ENCODE measurements at regions not wholly inside any gene's neighbourhood (a gene's known extent, or its start where the extent isn't known, plus 50 kb on each side); places are given as distances from the start of the nearest gene placed in this dataset.

- Histone ChIP-seq H3K4me1 (ENCODE audit: control insufficient read depth, insufficient read depth, low read length) (no peaks in the 10 kb centered on the region), H3K36me3 (ENCODE audit: control insufficient read depth, insufficient read depth, low read length) (no peaks in the 10 kb centered on the region), H3K9me3 (ENCODE audit: control insufficient read depth, insufficient read depth, low read depth, low read length) (no peaks in the 10 kb centered on the region), H3K27me3 (ENCODE audit: control insufficient read depth, insufficient read depth, low read length) (no peaks in the 10 kb centered on the region), H3K4me3 (ENCODE audit: low read depth in 2 of 2, low read length in 2 of 2) (no peak overlapping the region), H3K27ac (ENCODE audit: low read length) (no peak overlapping the region)
- no TSS peak for BruUV-seq (replicated peaks)
- intact Hi-C loops (cut with micrococcal nuclease; ENCODE audit: unreplicated experiment): no loop called here
- TF ChIP-seq, protein P1, sequence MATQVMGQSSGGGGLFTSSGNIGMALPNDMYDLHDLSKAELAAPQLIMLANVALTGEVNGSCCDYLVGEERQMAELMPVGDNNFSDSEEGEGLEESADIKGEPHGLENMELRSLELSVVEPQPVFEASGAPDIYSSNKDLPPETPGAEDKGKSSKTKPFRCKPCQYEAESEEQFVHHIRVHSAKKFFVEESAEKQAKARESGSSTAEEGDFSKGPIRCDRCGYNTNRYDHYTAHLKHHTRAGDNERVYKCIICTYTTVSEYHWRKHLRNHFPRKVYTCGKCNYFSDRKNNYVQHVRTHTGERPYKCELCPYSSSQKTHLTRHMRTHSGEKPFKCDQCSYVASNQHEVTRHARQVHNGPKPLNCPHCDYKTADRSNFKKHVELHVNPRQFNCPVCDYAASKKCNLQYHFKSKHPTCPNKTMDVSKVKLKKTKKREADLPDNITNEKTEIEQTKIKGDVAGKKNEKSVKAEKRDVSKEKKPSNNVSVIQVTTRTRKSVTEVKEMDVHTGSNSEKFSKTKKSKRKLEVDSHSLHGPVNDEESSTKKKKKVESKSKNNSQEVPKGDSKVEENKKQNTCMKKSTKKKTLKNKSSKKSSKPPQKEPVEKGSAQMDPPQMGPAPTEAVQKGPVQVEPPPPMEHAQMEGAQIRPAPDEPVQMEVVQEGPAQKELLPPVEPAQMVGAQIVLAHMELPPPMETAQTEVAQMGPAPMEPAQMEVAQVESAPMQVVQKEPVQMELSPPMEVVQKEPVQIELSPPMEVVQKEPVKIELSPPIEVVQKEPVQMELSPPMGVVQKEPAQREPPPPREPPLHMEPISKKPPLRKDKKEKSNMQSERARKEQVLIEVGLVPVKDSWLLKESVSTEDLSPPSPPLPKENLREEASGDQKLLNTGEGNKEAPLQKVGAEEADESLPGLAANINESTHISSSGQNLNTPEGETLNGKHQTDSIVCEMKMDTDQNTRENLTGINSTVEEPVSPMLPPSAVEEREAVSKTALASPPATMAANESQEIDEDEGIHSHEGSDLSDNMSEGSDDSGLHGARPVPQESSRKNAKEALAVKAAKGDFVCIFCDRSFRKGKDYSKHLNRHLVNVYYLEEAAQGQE (IDR thresholded peaks at IDR 0.05; ENCODE audit: insufficient read depth in 1 of 2, low read depth in 2 of 2, low read length in 1 of 2): no peak
- TF ChIP-seq SIN3A (IDR thresholded peaks at IDR 0.05; ENCODE audit: borderline replicate concordance, insufficient read depth, low read depth, low read length) (no peak), CTCF (IDR thresholded peaks at IDR 0.05) (no peak), POLR2AphosphoS5 (IDR thresholded peaks at IDR 0.05; ENCODE audit: low read depth, low read length) (no peak)
- CTCF ChIA-PET: no interaction called here
- ATAC-seq: no peak
- DNase-seq (ENCODE audit: low read depth, low spot score): no peak
- in situ Hi-C loops (cut with HindIII; ENCODE audit: low pct_unique_long_range_greater_than_20kb, low sequenced_read_pairs): no loop called here
- POLR2A ChIA-PET: no interaction called here
These were observed 72.2 kb downstream of the NMUR2 start for GRCh38 chr5:152332716-152333460.

DNA sequence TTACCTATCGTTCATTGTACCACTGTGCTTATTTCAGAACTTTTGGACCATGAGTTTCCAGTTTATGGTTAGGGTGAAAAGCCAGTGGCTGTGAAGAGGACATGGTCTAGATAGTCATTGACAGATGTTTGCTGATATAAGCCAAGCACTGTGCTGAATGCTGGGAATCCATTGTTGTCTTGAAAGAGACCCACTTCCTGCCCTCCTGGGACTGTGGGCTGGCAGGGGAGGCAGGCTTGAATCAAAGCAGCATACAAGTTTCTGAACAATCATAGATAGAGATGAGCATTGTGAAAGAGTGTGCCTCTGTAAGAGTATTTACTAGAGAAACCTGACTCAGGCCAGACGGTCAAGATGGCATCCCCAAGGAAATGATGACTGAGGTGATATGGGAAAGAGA, 73.4 kb downstream of the NMUR2 start:
- ATAC-seq (no peak), DNase-seq (ENCODE audit: low read depth, low spot score) (no peak)
- Histone ChIP-seq H3K4me1 (ENCODE audit: control insufficient read depth, insufficient read depth, low read length) (no peaks in the 10 kb centered on the region), H3K9me3 (ENCODE audit: control insufficient read depth, insufficient read depth, low read depth, low read length) (no peaks in the 10 kb centered on the region), H3K27ac (ENCODE audit: low read length) (no peak overlapping the region), H3K27me3 (ENCODE audit: control insufficient read depth, insufficient read depth, low read length) (no peaks in the 10 kb centered on the region), H3K4me3 (ENCODE audit: low read depth in 2 of 2, low read length in 2 of 2) (no peak overlapping the region), H3K36me3 (ENCODE audit: control insufficient read depth, insufficient read depth, low read length) (no peaks in the 10 kb centered on the region)
- intact Hi-C loops (cut with micrococcal nuclease; ENCODE audit: unreplicated experiment): no loop called here
- BruUV-seq (replicated peaks): no TSS peak
- in situ Hi-C loops (cut with HindIII; ENCODE audit: low pct_unique_long_range_greater_than_20kb, low sequenced_read_pairs): no loop called here
- TF ChIP-seq SIN3A (IDR thresholded peaks at IDR 0.05; ENCODE audit: borderline replicate concordance, insufficient read depth, low read depth, low read length) (no peak), POLR2AphosphoS5 (IDR thresholded peaks at IDR 0.05; ENCODE audit: low read depth, low read length) (no peak), TCF7L2 (IDR thresholded peaks at IDR 0.05; ENCODE audit: low read depth, low read length) (no peak), CTCF (IDR thresholded peaks at IDR 0.05) (no peak)
- TF ChIP-seq, protein P1 (IDR thresholded peaks at IDR 0.05; ENCODE audit: insufficient read depth in 1 of 2, low read depth in 2 of 2, low read length in 1 of 2): no peak
- ChIA-PET CTCF (no interaction called here), POLR2A (no interaction called here)
